Effector CD8-positive, alpha-beta T cell (primary cell): ENCODE measurements at regions not wholly inside any gene's neighbourhood (a gene's known extent, or its start where the extent isn't known, plus 50 kb on each side); places are given as distances from the start of the nearest gene placed in this dataset.
A peak's percentile ranks its signal among the peaks of the same experiment; 100 is the strongest.

ENCODE experiments used
- DNase-seq: peaks from one replicate; lab custom pipeline; 2025; lab: John Stamatoyannopoulos, UW

DNA sequence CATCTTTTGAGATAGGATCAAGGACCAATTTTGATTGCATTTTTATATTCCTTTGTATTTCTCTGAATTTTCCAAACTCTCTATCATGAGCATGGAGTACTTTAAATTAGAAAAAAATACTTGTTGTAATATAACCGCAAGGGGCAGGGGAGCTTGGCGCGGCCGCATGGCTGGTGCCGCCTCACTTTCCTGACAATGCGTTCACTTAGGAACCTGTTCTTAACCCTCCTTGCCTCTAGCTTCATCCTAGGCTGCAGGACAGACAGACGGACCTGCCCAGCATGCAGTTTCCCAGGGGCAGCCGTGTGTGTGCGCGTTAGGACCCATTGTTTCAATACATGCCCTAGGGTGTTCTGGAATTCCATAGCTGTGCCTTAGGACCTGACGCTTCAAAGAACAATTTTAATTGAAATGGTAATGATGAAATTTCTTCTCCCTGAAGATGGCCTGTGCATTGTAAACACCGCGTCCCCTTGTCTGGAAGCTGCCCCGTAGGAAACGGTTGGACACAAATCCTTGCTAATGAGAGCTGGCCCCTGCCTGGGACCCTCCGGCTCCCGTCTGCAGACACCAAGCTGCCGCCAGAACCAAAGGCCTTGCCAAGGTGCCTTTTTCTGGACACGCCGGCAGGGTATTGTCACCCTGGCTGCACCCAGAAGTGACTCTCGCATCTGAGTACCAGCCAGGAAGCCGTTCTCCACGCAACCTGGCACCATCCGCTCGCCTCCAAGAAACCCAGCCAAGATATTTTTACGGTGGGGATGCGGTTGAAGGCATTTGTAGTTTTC, 466.4 kb downstream of the NPHP4 start:
- no peak for DNase-seq

DNA sequence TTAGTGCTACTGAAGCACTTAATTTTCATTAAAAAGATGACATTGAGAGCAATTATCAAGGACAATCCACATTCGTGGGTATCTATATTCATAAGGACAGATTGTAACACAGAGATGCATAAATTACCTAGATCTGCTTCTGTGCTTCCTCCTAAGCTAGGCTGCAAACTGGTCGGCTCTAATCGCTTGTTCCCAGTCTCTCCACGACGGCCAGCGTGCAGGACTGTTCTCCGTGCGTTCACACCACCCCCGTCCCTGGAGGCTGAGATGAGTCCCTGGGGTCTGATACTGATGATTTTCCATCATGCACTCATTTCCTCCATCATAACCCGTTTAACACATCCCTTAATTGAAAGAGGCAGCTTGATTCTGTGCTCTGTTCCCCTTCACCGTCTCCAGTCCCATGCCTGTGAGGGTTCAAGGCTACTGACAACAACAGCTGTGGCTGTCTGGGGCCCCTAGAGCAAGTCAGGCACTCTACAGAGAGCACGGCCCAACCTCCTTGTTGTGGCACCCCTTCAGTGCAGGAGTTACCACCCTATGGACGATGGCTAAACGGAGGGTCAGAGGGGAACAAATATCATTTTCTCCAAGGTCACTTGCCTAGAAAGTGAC, 469.6 kb downstream of the NPHP4 start:
- no peak for DNase-seq

DNA sequence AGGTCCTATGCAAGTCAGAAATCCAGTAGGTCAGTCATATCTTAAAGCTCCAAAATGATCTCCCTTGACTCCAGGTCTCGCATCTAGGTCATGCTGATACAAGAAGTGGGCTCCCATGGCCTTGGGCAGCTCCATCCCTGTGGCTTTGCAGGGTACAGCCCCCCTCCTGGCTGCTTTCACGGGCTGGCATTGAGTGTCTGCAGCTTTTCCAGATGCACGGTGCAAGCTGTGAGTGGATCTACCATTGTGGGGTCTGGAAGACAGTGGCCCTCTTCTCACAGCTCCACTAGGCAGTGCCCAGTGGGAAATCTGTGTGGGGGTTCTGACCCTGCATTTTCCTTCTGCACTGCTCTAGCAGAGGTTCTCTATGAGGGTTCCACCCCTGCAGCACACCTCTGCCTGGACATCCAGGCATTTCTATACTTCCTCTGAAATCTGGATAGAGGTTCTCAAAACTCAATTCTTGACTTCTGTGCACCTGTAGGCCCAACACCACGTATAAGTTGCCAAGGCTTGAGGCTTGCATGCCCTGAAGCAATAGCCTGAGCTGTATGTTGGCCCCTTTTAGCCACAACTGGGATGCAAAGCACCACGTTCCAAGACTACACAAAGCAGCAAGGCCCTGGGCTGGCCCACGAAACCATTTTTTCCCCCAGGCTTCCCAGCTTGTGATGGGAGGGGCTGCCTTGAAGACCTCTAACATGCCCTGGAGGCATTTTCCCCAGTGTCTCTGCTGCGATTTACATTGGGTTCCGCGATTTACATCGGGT, 472.7 kb downstream of the NPHP4 start:
- no peak for DNase-seq

DNA sequence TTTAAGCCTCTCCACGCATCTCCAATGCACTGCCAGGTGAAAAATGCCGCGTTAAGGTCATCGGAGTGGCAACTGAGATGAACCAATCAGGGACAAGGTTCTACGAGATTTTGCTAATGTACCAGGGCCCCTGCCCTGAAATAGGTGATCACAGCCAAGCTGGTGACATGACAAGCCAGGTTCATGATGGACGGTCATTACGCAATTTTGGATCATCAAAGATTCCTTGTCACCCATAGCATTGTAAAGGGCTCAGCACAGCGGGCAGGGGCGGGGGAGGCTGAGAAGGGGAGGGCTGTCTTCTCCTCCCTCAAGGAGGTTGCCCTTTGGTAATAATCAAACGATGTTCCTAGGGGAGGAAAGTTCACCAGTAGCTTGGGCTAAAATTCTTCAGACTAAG, 475.5 kb downstream of the NPHP4 start:
- DNase-seq, result no peak

DNA sequence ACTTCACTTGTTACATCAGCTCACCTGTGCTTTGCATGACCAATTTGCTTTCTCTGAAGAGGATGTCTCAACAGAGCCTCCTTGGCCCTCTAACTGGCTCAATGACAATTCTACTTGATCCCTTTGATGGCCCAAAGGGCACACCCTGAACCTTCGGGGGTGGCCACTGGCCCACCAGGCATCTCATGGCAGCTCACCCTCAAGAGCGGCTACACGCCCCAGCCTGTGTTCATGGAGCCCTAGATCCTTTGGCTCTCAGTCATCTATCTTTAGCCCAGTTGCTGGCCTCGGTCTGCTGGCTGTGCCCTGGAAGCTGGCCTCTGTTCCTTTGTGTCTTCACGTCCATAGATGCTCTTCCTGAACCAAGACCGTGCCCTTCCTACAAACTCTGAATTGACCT, 476.7 kb downstream of the NPHP4 start:
- DNase-seq, result no peak

DNA sequence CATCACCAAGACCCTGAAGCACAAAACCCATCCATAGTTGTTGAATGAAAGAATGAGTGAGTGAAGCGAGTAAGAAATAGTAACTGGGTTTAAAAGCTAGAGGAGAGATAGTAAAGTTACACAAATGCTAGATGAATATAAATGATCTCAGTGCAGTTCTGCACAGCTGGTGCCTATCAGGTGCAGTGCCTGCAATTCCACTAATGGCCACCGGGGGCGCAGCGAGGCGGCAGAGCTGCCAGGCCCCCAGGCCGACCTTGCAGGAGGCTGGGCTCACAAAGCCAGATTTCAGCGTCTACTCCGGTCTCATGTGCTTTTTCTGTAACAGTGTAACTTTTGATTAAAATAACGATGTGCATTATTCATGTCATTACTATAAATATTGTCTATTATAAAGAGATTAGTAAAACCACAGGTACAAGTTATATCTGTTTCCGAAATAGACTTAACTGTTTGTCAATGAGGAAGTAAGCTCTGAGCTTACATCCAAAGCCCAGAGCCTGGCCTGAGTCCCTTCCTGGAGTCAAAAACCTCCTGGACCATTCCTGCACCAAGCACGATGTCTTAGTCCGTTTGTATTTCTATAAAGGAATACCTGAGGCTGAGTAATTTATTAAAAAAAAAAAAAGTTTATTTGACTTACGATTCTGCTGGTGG, 477.6 kb downstream of the NPHP4 start:
- DNase-seq, result peak; percentile 55

DNA sequence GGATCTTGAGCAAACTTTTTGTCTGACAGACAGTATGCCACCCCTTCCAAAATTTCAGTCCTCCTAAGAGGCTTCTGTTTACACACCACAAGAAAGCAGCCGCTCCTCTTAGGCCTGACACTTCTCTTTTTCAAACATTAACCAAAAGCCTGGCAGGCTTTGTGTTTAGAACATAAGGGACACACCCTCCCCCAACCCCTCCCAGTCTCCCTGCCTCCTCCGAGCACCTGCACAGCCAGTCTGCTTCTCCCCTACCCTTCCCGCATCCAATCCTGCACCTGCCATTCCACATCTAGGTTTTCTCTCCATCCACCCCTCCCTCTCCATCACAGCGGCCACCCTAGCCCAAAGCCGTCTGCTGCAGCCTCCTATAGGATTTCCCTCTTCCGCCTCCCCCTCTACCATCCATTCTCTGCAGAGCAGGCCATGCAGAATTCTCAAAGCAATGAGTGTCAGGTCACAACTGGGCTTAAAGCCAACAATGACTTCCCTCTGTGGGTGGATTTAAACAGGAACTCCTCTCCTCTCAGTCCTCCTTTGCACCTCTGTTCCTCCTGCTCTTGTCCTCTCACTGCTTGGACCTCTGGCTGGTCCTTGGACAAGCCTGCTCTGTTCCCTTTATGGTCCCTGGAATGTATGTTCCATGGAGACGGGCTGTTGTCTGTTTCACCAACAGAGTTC, 478.2 kb downstream of the NPHP4 start:
- no peak for DNase-seq

DNA sequence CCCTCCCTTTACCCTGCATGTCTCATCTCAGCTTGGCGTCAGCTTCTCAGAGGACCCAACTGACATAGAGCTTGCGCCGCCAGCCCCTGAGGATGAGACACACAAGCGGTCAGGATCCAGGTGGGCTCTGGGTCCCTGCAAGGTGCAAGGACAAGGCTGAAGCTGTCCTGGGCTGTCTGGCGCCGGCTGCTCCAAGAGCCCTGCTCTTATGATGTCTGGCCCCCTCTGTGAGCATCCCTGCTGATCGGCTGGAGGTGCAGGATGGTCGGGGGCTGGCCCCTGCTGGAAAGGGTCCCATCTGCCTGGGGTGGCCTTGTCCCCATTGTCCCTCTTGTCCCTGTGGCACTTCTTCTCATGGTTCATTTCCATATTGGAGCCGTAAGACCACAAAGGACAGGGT, 479.0 kb downstream of the NPHP4 start:
- no peak for DNase-seq

DNA sequence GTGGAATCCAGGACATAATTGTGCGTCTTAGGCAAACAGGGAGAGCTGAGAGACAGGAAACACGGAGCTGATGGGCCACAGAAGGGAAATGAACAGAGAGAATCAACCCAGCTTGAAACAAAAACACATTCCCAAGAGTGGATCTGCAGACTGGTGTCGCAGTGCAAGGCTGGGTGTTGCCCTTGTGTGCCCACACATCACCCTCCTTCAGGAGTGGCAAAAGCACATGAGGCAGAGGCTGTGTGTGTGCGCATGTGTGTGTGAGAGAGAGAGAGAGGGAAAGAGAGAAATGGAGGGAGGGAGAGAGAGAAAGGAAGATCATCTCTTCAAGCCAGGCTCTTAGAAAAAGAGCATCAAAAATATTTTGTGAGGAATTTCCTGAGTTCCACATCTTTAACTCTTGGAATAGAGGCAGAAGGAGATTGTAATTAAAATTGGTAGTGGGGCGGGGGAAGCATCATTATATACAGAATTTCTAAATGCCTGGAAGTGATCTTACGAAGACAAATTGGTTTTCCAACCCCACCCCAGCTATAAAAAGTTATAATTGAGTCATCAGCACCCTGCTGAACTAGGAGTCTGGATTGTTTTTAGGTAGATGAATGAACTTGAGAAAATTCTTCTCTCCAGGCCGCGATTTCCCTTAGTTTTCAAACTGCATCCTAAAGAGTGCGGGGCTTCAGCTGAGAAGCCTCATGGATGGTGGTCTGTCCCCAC, 480.7 kb downstream of the NPHP4 start:
- DNase-seq, result no peak

DNA sequence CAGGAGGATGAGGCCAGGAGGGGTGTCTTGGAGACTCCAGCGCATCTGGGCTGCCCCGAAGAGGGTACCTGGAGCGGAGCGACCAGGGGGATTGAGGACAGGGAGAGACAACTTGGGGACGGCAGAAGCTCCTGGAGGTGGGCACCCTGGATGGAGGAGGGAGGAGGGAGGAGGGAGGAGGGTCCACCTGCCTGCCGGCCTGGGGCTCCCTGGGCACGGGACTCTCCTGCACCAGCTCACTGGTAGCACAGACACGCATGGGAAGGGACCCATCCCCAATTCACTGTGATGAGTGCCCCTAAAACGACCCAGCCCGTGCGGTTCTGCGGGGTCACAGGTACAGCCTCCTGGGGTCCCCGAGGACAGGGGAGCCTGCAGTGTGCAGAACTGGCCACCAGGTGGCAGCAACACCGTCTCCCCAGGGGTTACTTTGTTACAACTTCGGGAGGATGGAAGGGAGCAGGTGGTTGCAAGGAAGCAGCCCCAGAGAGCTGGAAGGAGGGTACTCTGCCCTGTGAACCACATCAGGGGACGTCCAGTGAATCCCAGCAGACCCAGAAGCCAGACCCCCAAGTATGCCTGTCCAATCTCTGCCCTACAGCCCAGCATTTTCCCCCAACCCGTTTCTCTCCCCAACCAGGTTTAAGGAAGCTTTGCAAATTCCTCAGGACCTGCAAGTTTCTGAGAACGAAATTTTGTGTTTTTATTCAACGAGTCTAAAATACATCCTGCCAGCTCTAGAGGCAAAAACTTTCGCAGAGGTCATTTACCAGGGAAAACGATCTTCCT, 482.4 kb downstream of the NPHP4 start:
- peak; percentile 52 for DNase-seq

DNA sequence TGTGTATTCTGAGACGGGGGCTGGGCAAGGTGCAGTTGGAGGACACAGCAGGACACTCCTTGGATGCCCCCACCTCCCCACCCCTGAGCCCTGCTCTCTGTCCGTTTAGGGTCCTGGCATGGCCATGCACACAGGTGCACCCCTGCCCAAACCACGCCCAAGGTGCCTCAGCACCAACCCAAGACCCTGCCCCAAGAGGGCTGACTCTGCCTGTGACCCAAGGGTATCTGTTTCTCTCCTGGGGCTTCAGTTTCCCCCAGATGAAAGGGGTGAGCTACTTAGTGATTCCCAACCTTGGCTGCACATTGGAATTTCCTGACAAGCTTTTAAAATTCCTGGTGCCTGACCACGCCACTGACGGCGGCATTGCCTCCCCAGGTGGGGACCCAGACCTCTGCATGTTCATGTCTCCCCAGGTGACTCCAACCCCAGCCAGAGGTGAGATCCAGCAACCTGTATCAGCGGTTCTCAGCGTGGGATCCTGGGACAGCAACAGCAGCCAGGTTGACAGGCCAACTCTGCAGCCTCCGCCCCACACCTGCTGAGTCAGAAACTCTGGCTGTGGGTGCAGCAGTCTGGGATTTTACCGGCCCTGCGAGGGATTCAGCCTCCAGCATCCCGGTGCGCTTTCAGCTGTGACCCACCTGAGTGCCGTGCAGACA, 483.4 kb downstream of the NPHP4 start:
- DNase-seq, result no peak

DNA sequence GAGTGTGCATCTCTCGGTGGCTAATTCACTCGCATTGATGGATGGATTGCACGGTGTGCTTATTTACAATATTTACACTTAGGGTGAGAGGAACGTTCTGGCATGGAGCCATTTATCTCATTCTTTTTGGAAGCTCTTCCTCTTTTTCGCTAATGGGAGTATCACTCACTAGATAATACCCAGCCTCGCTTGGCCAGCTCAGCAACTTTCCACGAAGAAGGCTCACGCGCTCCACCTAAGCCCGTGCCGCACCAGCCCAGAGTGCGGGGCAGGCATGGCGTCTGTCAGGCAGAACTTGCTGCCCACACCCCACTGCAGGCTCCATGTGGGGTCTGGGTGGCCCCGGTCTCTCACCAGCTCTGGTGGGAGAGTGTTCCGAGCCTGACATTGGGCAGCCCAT, 484.9 kb downstream of the NPHP4 start:
- DNase-seq, result no peak

DNA sequence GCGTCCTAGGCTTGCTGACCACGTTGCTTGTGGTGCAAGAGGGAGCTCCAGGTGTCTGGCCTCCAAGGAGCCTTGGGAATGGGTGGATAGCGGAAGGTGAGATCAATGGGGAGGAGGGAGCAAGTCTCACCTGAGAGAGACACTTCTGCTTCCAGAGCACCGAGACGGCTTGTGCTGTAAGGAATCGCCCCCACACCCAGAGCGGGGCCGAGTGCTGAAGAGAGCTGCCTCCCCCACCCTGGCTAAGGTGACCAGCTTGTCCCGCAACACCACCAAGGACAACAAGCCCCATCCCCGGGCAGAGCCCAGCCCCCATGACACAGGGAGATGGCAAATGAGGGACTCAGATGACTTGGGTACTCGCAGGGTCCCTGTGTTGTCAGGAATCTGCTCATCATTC, 485.6 kb downstream of the NPHP4 start:
- DNase-seq, result no peak

DNA sequence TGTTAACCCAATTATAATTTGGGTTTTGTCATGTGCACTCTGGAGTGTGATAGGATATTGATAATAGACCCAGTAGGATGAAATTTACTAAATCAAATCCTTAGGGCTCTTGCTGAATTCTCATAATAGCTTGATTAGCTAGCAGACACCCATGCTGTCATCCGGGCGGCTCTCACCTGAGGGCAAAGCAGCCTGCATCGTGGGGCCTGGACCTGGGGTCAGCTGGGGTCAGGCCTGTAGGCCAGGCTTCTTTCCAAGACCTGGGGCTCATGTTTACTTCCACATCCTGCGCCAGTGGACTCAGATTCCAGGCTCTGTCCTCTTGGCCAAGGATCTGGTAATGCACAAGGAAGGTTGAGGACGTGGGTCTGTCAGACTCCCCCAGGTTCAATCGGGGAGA, 486.3 kb downstream of the NPHP4 start:
- DNase-seq, result no peak

DNA sequence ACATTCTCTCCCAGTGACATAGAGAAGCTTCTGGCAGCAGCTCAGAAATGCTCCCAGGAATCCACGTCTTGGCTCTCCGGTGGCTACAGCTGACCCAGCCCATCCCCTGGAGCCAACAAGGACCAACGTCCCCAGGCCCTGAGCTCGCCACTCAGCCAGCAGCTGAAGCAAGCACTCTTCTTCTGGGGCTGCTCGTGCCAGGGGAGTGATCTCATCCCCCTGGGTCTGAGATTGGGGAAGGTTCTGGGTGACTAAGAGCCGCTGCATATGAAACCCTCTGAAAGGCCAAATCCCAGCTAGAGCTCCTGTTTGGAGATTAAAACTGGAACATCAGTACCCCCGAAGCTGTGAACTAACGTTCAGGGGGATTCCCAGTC, 487.9 kb downstream of the NPHP4 start:
- DNase-seq, result no peak

DNA sequence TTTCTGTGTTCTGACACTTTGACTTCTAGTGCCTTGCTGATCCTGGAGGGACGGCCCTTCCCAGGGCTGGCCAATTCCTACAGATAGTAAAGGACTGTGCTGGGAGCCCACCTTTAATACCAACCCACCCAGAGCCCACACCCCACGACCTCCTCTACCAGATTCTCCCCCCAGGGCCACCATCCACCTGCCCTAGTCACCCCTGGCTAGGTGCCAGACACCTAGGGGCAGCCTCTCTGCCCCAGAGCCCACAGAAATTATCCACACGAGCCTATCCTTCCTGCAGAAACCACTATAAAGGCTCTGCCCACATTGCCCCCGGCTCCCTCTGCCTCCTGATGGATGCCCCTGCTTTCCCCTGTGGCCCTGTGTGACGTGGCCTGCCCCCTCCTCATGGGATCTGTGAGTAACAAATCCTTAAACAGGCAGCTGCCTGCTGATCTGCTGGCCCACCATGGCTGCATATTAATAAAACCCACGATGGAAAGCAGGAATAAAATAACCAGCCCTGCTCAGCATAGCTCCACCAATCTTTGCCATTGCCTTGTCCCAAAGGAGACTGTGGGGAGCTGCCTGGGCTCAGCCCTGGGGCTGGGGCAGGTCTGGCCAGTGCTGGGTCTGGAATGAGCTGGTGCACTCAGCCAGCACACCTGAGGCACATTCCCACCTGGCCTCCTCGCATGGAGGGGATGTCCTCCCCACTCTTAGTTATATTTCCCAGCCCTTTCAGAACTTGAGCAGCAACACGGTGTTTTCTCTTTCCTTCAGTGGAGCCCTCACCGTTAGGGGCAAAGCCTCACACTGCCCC, 488.5 kb downstream of the NPHP4 start:
- DNase-seq, result no peak

DNA sequence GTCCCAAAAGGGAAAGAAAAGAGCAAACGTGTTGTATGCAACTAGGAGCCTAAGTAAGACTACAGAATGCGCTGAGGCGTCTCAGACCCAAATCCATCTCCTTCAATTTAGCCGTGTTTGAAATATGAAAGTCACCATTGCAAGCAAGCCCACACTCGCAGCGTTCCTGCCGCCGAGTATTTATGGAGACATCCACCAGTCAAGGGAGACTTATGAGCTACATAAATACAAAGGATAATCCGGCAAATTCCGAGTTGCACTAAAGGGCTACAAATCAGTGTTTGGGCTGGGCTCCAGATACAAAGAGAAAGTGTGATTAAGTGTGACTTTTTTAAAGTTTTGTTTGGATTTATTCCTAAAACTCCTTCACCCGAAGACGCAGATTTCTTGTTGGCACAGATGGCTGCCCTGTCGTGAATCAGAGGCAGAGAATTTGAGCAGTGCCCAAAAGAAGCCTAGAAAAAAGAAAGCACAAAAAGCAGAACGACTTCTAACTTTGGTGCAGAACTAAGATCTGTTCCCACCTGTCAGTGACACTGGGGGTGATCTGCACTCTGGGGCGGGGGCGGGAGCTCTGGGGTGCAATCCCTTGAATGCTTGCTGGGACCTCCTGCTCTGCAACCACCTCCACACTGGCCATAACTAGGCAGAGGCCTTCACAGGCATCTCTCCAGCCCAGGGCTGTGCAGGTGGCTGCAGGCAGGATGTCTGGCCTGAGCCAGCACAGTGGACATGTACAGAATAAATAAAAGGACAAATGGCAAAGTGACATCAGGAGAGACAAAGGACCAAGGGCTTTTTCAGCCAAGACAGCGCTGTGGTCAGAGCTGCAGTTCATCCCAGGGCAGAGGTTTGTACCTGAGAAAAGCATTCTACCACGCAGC, 489.7 kb downstream of the NPHP4 start:
- no peak for DNase-seq
